Spleen (tissue), 11 donors: ENCODE measurements at regions not wholly inside any gene's neighbourhood (a gene's known extent, or its start where the extent isn't known, plus 50 kb on each side); places are given as distances from the start of the nearest gene placed in this dataset.

Experiments used
- DNase-seq: peaks from one replicate; pipeline ENCODE4 v3.0.0-alpha.2; 2020
- H3K27ac ChIP-seq, 8 donors: fragments of 200-600 bp; sonication (generic) in 7 of 8; 1 replicate in 4 of 8; 2 replicates in 4 of 8; pipeline versions ENCODE4 v1.5.0 to v1.8.0; 2016 to 2021; ENCODE audit warnings: inconsistent platforms in 4 of 8, mild to moderate bottlenecking in 4 of 8, moderate library complexity in 1 of 8
- H3K27me3 ChIP-seq, 7 donors: fragments of 200-600 bp; sonication (generic) in 6 of 7; replicated peaks in 1 of 7; 1 replicate in 4 of 7; 2 replicates in 3 of 7; pipeline versions ENCODE4 v1.5.0 to v1.8.0; 2016 to 2021; ENCODE audit warnings: inconsistent platforms in 3 of 7, mild to moderate bottlenecking in 1 of 7
- H3K36me3 ChIP-seq, 6 donors: fragments of 200-600 bp; sonication (generic) in 5 of 6; 1 replicate in 4 of 6; 2 replicates in 2 of 6; pipeline versions ENCODE4 v1.5.0 to v1.8.0; 2016 to 2021; ENCODE audit warnings: inconsistent platforms in 2 of 6
- H3K4me1 ChIP-seq, 6 donors: fragments of 200-600 bp; sonication (generic) in 5 of 6; 1 replicate in 3 of 6; 2 replicates in 3 of 6; pipeline versions ENCODE4 v1.5.0 to v1.8.0; 2016 to 2021; ENCODE audit warnings: inconsistent platforms in 3 of 6
- H3K4me3 ChIP-seq, 8 donors: fragments of 200-600 bp; sonication (generic) in 7 of 8; 1 replicate in 4 of 8; 2 replicates in 4 of 8; pipeline versions ENCODE4 v1.5.0 to v1.8.0; 2016 to 2021; ENCODE audit warnings: inconsistent platforms in 4 of 8, mild to moderate bottlenecking in 4 of 8, moderate library complexity in 2 of 8
- H3K9me3 ChIP-seq, 8 donors: fragments of 200-600 bp; sonication (generic) in 7 of 8; 1 replicate in 4 of 8; 2 replicates in 4 of 8; pipeline versions ENCODE4 v1.5.0 to v1.8.0; 2016 to 2021; ENCODE audit warnings: inconsistent platforms in 4 of 8
- POLR2A ChIP-seq, 3 donors: fragments of 450-650 bp; IDR thresholded peaks; one replicate each; pipeline ENCODE4 v1.5.1; 2017; ENCODE audit warnings: antibody characterized with exemption in 3 of 3, mild to moderate bottlenecking in 1 of 3
- POLR2AphosphoS5 ChIP-seq, 3 donors: sonication (generic); formaldehyde crosslinking; IDR thresholded peaks; one replicate each; pipeline ENCODE4 v1.5.1; 2017; ENCODE audit warnings: antibody characterized with exemption in 3 of 3
- WGBS, 5 donors: extraction: QIAGEN DNeasy Blood & Tissue Kit in 3 of 5; methylation state at CpG; one replicate each; pipeline versions ENCODE4 v1.1.5 to v1.1.7; 2013 to 2018; 5-methylcytosine and 5-hydroxymethylcytosine counted together
- intact Hi-C: fragments of 100-400 bp; cut with DNase I; formaldehyde crosslinking; loops from one replicate; pipeline ENCODE4 v1.15.0; 2023; ENCODE audit warnings: low total_unique reads
- TF ChIP-seq, protein P1 (sequence below), 11 experiments: fragments of 200-600 bp in 7 of 11; fragments of 450-650 bp in 4 of 11; sonication (generic) in 4 of 11; IDR thresholded peaks in 8 of 11; conservative IDR thresholded peaks in 3 of 11; 1 replicate in 7 of 11; 2 replicates in 4 of 11; pipeline versions ENCODE4 v1.4.0 to v1.8.0; 2016 to 2021; ENCODE audit warnings: antibody characterized with exemption in 11 of 11, inconsistent platforms in 4 of 11, mild to moderate bottlenecking in 1 of 11
- donor health status: healthy with polysubstance abuse.
- donor health status: DM: no; HTN: no; CAD: no; lungs with moderate emphysema.
- donor health status: DM: no; HTN: no; CAD: no.
- donor health status: Bipolar disorder and iron deficiency.
- donor health status: healthy.
- donor health status: DM: no; HTN: no; CAD: no.
- donor health status: DM: yes; HTN: yes; CAD: no.

DNA sequence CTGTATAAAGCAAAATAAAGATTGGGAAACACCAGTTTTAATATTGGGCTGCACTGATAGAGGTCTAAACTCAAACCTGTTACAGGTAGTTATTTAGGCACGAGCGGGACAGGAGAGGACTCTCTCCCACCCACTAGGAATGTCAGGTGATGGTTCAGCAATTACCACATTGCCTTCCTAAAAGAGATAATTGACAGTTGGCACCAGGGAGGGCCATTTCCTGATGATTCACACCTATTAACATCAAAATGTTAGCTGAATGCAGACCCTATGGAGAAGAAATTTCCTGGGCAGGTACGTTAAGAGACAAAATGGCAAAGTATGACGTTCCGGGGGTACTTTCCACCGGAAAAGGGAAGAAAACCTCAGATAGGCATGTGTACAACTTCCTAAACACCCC lies 272.6 kb downstream of the SDHAF3 start:
- H3K9me3 ChIP-seq, result peaks cover 0 to 5% (median 0%) of the 10 kb centered on the region in 8 donors
- no peaks in the 10 kb centered on the region for H3K36me3 ChIP-seq
- TF ChIP-seq POLR2AphosphoS5 (IDR thresholded peaks at IDR 0.05) (no peak), POLR2A (IDR thresholded peaks at IDR 0.05) (no peak)
- TF ChIP-seq, protein P1, sequence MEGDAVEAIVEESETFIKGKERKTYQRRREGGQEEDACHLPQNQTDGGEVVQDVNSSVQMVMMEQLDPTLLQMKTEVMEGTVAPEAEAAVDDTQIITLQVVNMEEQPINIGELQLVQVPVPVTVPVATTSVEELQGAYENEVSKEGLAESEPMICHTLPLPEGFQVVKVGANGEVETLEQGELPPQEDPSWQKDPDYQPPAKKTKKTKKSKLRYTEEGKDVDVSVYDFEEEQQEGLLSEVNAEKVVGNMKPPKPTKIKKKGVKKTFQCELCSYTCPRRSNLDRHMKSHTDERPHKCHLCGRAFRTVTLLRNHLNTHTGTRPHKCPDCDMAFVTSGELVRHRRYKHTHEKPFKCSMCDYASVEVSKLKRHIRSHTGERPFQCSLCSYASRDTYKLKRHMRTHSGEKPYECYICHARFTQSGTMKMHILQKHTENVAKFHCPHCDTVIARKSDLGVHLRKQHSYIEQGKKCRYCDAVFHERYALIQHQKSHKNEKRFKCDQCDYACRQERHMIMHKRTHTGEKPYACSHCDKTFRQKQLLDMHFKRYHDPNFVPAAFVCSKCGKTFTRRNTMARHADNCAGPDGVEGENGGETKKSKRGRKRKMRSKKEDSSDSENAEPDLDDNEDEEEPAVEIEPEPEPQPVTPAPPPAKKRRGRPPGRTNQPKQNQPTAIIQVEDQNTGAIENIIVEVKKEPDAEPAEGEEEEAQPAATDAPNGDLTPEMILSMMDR (IDR thresholded peaks at IDR 0.05 in 8 of 11, conservative IDR thresholded peaks at IDR 0.05 in 3 of 11), result no peak
- H3K27ac ChIP-seq, result no peak overlapping the region
- intact Hi-C loops, result no loop called here
- DNase-seq, result no peak
- no peaks in the 10 kb centered on the region for H3K27me3 ChIP-seq
- no peaks in the 10 kb centered on the region for H3K4me1 ChIP-seq
- no peak overlapping the region for H3K4me3 ChIP-seq
- 70 to 88% (median 71%) methylated on average over 6 of the region's 6 CpGs for WGBS, 5 donors

DNA sequence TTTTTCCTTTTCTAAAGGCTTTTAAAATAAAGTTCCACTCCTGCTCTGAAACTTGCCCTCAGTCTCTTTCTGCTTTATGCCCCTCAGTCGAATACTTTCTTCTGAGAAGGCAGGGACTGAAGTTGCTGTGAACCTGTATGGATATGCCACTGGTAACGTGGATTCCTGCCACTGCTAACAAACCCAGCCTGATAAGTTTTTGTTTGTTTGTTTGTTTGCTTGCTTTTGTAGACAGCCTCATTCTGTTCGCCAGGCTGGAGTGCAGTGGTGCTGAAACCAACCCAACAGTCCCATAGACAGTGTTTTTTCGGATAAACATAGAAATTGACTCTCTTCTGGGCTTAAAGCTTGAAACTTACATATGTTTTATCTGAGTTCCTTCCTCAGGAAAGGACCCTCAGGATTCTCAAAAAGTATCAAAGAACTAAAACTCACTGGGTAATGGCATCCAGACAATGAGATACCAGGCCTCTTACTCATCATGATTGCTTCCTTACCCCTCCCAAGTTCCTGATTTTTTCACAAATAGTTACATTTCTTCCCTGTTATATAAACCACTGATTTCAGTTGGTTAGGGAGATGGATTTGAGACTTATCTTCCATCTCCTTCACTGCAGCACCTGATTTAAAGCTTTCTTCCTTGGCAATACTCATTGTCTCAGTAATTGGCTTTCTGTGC lies 273.6 kb downstream of the SDHAF3 start:
- H3K4me3 ChIP-seq, result no peak overlapping the region
- intact Hi-C loops, result no loop called here
- peaks cover 0 to 5% (median 0%) of the 10 kb centered on the region in 8 donors for H3K9me3 ChIP-seq
- WGBS, 5 donors, result 72 to 81% (median 75%) methylated on average over 4 of the region's 4 CpGs
- H3K36me3 ChIP-seq, result no peaks in the 10 kb centered on the region
- TF ChIP-seq POLR2A (IDR thresholded peaks at IDR 0.05) (no peak), POLR2AphosphoS5 (IDR thresholded peaks at IDR 0.05) (no peak)
- TF ChIP-seq, protein P1 (IDR thresholded peaks at IDR 0.05 in 8 of 11, conservative IDR thresholded peaks at IDR 0.05 in 3 of 11), result no peak
- no peak overlapping the region for H3K27ac ChIP-seq
- no peaks in the 10 kb centered on the region for H3K27me3 ChIP-seq
- no peak for DNase-seq
- no peaks in the 10 kb centered on the region for H3K4me1 ChIP-seq

- Histone ChIP-seq H3K27ac (no peak overlapping the region), H3K27me3 (no peaks in the 10 kb centered on the region), H3K9me3 (no peaks in the 10 kb centered on the region), H3K36me3 (no peaks in the 10 kb centered on the region), H3K4me1 (no peaks in the 10 kb centered on the region), H3K4me3 (no peak overlapping the region)
- DNase-seq, result no peak
- WGBS, 5 donors, result 55 to 75% (median 59%) methylated on average over 5 of the region's 5 CpGs
- no peak for TF ChIP-seq POLR2A (IDR thresholded peaks at IDR 0.05)
- no peak for TF ChIP-seq POLR2AphosphoS5 (IDR thresholded peaks at IDR 0.05)
- TF ChIP-seq, protein P1 (IDR thresholded peaks at IDR 0.05 in 8 of 11, conservative IDR thresholded peaks at IDR 0.05 in 3 of 11), result no peak
- intact Hi-C loops, result no loop called here
These were observed 283.9 kb downstream of the SDHAF3 start for GRCh38 chr7:97401398-97401797.

DNA sequence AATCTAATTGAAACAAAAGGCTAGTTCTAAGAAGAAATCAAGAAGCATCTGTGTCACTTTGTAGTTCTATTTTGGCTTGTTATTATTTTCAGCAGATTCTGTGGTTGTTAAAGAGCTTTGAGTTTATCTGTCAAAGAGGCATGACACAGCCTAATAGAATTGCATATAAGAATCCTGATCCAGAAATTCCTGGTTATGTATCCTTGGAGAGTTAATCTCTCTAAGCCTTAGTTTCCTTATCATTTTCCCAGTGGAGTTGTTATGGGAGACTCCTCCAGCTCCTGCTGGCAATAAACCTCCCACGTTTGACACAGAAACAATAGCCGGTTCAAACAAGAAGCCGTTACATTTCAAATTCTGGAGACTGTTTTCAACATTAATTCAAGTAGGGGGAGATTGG lies 288.3 kb downstream of the SDHAF3 start:
- TF ChIP-seq POLR2A (IDR thresholded peaks at IDR 0.05) (no peak), POLR2AphosphoS5 (IDR thresholded peaks at IDR 0.05) (no peak)
- TF ChIP-seq, protein P1 (IDR thresholded peaks at IDR 0.05 in 8 of 11, conservative IDR thresholded peaks at IDR 0.05 in 3 of 11), result no peak
- no peaks in the 10 kb centered on the region for H3K9me3 ChIP-seq
- no peaks in the 10 kb centered on the region for H3K36me3 ChIP-seq
- no peaks in the 10 kb centered on the region for H3K27me3 ChIP-seq
- DNase-seq, result no peak
- intact Hi-C loops, result no loop called here
- 21 to 38% (median 34%) methylated on average over 3 of the region's 3 CpGs for WGBS, 5 donors
- no peak overlapping the region for H3K27ac ChIP-seq
- no peak overlapping the region for H3K4me3 ChIP-seq
- H3K4me1 ChIP-seq, result no peaks in the 10 kb centered on the region
